ENCODE measurements at regions not wholly inside any gene's neighbourhood (a gene's known extent, or its start where the extent isn't known, plus 50 kb on each side); places are given as distances from the start of the nearest gene placed in this dataset.
"Not testable (repeated sequence)": the region's sequence is repeated elsewhere in the genome, so short reads cannot be mapped to it uniquely, and the experiment has no call there.

GRCh38 chr2:87469180-87470151 is 278.4 kb upstream of the PLGLB2 start:
- not testable (repeated sequence) for TF ChIP-seq CTCF (IDR thresholded peaks at IDR 0.05; ENCODE audit: low read length); EZH2 (IDR thresholded peaks at IDR 0.05; ENCODE audit: borderline replicate concordance, low read length)
